ENCODE measurements at regions not wholly inside any gene's neighbourhood (a gene's known extent, or its start where the extent isn't known, plus 50 kb on each side); places are given as distances from the start of the nearest gene placed in this dataset.

DNA sequence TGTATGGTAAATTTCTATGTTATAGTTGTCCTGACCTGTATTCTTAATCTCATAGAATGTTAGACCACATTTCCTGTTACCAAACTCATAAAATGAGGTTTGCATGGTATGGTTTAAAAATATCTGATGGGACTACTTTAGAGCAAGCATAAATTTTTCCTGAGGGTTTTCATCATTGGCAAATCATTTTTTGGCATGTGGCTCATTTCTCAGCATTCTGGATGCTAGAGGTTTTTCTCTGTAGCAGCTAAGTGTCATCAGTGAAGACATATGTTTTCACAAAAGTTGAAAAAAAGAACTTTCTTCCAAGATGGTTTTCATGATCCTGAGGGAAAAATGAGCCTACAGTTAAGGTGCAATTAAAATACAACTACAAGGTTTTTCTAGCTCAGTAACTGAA, 503.5 kb upstream of the FAM47C start:
- H3K9me3 Mint-ChIP-seq = peaks cover 4 to 18% (median 6%) of the 10 kb centered on the region in 7 donors
- no peaks in the 10 kb centered on the region for H3K27me3 ChIP-seq (ENCODE audit: control insufficient read depth in 2 of 2, insufficient read depth in 2 of 2, low read length in 2 of 2)
- no peak for DNase-seq
- H3K4me3 Mint-ChIP-seq = no peak overlapping the region
- no peak overlapping the region for H2AFZ ChIP-seq (ENCODE audit: insufficient read depth, low read depth, low read length, poor library complexity, severe bottlenecking)
- H3K36me3 ChIP-seq (replicated peaks in 1 of 2; ENCODE audit: control insufficient read depth in 1 of 2, insufficient read depth in 2 of 2, low read length in 2 of 2) = no peaks in the 10 kb centered on the region
- H3K9me3 ChIP-seq (replicated peaks in 1 of 2; ENCODE audit: control insufficient read depth in 1 of 2, insufficient read depth in 1 of 2, low read length in 2 of 2) = peaks cover 14 to 15% of the 10 kb centered on the region in 2 donors
- H3K9ac ChIP-seq (ENCODE audit: insufficient read depth, low read length, poor library complexity, severe bottlenecking) = no peak overlapping the region
- intact Hi-C loops (cut with micrococcal nuclease) = no loop called here
- TF ChIP-seq, protein P1, sequence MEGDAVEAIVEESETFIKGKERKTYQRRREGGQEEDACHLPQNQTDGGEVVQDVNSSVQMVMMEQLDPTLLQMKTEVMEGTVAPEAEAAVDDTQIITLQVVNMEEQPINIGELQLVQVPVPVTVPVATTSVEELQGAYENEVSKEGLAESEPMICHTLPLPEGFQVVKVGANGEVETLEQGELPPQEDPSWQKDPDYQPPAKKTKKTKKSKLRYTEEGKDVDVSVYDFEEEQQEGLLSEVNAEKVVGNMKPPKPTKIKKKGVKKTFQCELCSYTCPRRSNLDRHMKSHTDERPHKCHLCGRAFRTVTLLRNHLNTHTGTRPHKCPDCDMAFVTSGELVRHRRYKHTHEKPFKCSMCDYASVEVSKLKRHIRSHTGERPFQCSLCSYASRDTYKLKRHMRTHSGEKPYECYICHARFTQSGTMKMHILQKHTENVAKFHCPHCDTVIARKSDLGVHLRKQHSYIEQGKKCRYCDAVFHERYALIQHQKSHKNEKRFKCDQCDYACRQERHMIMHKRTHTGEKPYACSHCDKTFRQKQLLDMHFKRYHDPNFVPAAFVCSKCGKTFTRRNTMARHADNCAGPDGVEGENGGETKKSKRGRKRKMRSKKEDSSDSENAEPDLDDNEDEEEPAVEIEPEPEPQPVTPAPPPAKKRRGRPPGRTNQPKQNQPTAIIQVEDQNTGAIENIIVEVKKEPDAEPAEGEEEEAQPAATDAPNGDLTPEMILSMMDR (IDR thresholded peaks at IDR 0.05) = no peak
- no peak overlapping the region for H3K27ac Mint-ChIP-seq
- no peaks in the 10 kb centered on the region for H3K36me3 Mint-ChIP-seq
- H3K4me3 ChIP-seq (replicated peaks in 1 of 3; ENCODE audit: low read depth in 2 of 3, low read length in 3 of 3) = no peak overlapping the region
- no peaks in the 10 kb centered on the region for H3K79me2 ChIP-seq (ENCODE audit: insufficient read depth, low read length)
- H3K4me1 ChIP-seq (ENCODE audit: control insufficient read depth in 1 of 2, insufficient read depth in 2 of 2, low read length in 2 of 2) = no peaks in the 10 kb centered on the region
- H4K20me1 ChIP-seq (ENCODE audit: insufficient read depth, low read length) = no peaks in the 10 kb centered on the region
- H3K4me1 Mint-ChIP-seq = no peaks in the 10 kb centered on the region
- no peak overlapping the region for H3K4me2 ChIP-seq (replicated peaks; ENCODE audit: extremely low read depth, low read length, poor library complexity, severe bottlenecking)
- H3K27me3 Mint-ChIP-seq (ENCODE audit: low read depth in 3 of 3) = peaks cover 0 to 2% (median 0%) of the 10 kb centered on the region in 3 donors
- no peak overlapping the region for H3K27ac ChIP-seq (ENCODE audit: low read depth in 1 of 2, low read length in 2 of 2)

DNA sequence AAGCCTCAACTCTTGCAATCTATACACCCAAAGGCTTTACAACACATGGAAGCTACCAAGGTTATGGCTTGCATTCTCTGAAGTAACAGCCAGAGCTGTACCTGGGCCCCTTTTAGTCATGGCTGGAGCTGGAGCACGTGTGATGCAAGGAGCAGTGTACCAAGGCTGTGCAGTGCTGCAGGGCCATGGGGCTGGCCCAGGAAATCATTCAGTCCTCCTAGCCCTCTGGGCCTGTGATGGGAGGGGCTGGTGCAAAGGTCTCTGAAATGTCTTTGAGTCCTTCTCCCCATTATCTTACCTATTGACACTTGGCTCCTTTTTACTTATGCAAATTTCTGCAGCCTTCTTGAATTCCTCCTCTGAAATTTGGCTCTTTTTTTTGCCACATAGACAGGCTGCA, 500.1 kb upstream of the FAM47C start:
- intact Hi-C loops (cut with micrococcal nuclease) = no loop called here
- H3K4me1 Mint-ChIP-seq = no peaks in the 10 kb centered on the region
- H3K27me3 Mint-ChIP-seq (ENCODE audit: low read depth in 3 of 3) = no peaks in the 10 kb centered on the region
- H3K9me3 Mint-ChIP-seq = peaks cover 2 to 16% (median 6%) of the 10 kb centered on the region in 7 donors
- no peak overlapping the region for H2AFZ ChIP-seq (ENCODE audit: insufficient read depth, low read depth, low read length, poor library complexity, severe bottlenecking)
- H3K4me3 ChIP-seq (replicated peaks in 1 of 3; ENCODE audit: low read depth in 2 of 3, low read length in 3 of 3) = no peak overlapping the region
- no peaks in the 10 kb centered on the region for H3K79me2 ChIP-seq (ENCODE audit: insufficient read depth, low read length)
- H3K4me2 ChIP-seq (replicated peaks; ENCODE audit: extremely low read depth, low read length, poor library complexity, severe bottlenecking) = no peak overlapping the region
- H3K4me1 ChIP-seq (ENCODE audit: control insufficient read depth in 1 of 2, insufficient read depth in 2 of 2, low read length in 2 of 2) = no peaks in the 10 kb centered on the region
- peaks cover 8 to 14% of the 10 kb centered on the region in 2 donors for H3K9me3 ChIP-seq (replicated peaks in 1 of 2; ENCODE audit: control insufficient read depth in 1 of 2, insufficient read depth in 1 of 2, low read length in 2 of 2)
- no peaks in the 10 kb centered on the region for H3K27me3 ChIP-seq (ENCODE audit: control insufficient read depth in 2 of 2, insufficient read depth in 2 of 2, low read length in 2 of 2)
- no peaks in the 10 kb centered on the region for H4K20me1 ChIP-seq (ENCODE audit: insufficient read depth, low read length)
- DNase-seq = no peak
- no peaks in the 10 kb centered on the region for H3K36me3 Mint-ChIP-seq
- no peak overlapping the region for H3K27ac ChIP-seq (ENCODE audit: low read depth in 1 of 2, low read length in 2 of 2)
- H3K36me3 ChIP-seq (replicated peaks in 1 of 2; ENCODE audit: control insufficient read depth in 1 of 2, insufficient read depth in 2 of 2, low read length in 2 of 2) = no peaks in the 10 kb centered on the region
- no CpG with 5 or more reads among the region's 1 CpG for WGBS (ENCODE audit: insufficient coverage)
- H3K27ac Mint-ChIP-seq = no peak overlapping the region
- TF ChIP-seq, protein P1 (IDR thresholded peaks at IDR 0.05) = no peak
- no peak overlapping the region for H3K4me3 Mint-ChIP-seq
- no peak overlapping the region for H3K9ac ChIP-seq (ENCODE audit: insufficient read depth, low read length, poor library complexity, severe bottlenecking)

All from CD14-positive monocyte (primary cell).